GM12878 (cell line): ENCODE measurements at regions not wholly inside any gene's neighbourhood (a gene's known extent, or its start where the extent isn't known, plus 50 kb on each side); places are given as distances from the start of the nearest gene placed in this dataset.

ENCODE experiments used
- ATAC-seq: fragments of 200-7000 bp; cut with Tn5 transposase; 3 replicates; pipeline ENCODE4 v1.9.1; 2020; ENCODE audit warnings: mild to moderate bottlenecking, moderate library complexity
- BruUV-seq: library from RNA; stranded (reverse); fragments of 400-500 nt; replicated peaks from 2 replicates; lab custom pipeline; 2021; lab: Mats Ljungman, UMichigan
- CTCF ChIA-PET: fragments of 300-600 bp; sonication (Branson Sonifier 250); formaldehyde crosslinking; extraction: SDS; loops from one replicate; lab custom pipeline; 2021; ENCODE audit warnings: inconsistent platforms; lab: Yijun Ruan, JAX
- POLR2A ChIA-PET: fragments of 350-600 bp; formaldehyde crosslinking; extraction: SDS; loops from one replicate; lab custom pipeline; 2021; ENCODE audit warnings: inconsistent platforms; lab: Charles Lee
- RAD21 ChIA-PET: fragments of 300-600 bp; sonication (Branson Sonifier 250); formaldehyde crosslinking; loops from one replicate; lab custom pipeline; 2023; ENCODE audit warnings: antibody characterized with exemption; ENCODE audit not compliant: unreplicated experiment; lab: Charles Lee
- SMC1A ChIA-PET: fragments of 300-600 bp; sonication (Branson Sonifier 250); formaldehyde crosslinking; loops from one replicate; lab custom pipeline; 2023; ENCODE audit not compliant: unreplicated experiment, uncharacterized antibody; lab: Charles Lee
- DNase-seq: peaks from one replicate; pipeline ENCODE4 v3.0.0-alpha.2; 2011; ENCODE audit warnings: low read depth, low spot score
- FAIRE-seq: peaks from 3 replicates; lab custom pipeline; 2011; peaks lifted over from hg19 to GRCh38; lab: Jason Lieb, UNC
- H2AFZ ChIP-seq: 2 replicates; pipeline ENCODE4 v1.6.0; 2011; ENCODE audit warnings: low read depth, low read length, control low read depth; ENCODE audit not compliant: control insufficient read depth
- H3K27ac ChIP-seq: 2 replicates; pipeline ENCODE4 v1.5.1; 2011; ENCODE audit warnings: control low read depth; ENCODE audit not compliant: control insufficient read depth, insufficient read depth
- H3K27me3 ChIP-seq, 2 experiments: replicated peaks in 1 of 2; 2 replicates each; pipeline versions ENCODE4 v1.6.0 to v1.6.1; 2011; ENCODE audit warnings: low read length in 1 of 2; ENCODE audit not compliant: control insufficient read depth in 2 of 2, insufficient read depth in 2 of 2
- H3K36me3 ChIP-seq, 2 experiments: 2 replicates each; pipeline ENCODE4 v1.5.1; 2011; ENCODE audit warnings: low read length in 1 of 2; ENCODE audit not compliant: control insufficient read depth in 2 of 2, insufficient read depth in 2 of 2
- H3K4me1 ChIP-seq: 2 replicates; pipeline ENCODE4 v1.6.1; 2011; ENCODE audit warnings: mild to moderate bottlenecking, low read length, moderate library complexity, mixed read lengths; ENCODE audit not compliant: control insufficient read depth, insufficient read depth
- H3K4me2 ChIP-seq: 2 replicates; pipeline ENCODE4 v1.6.0; 2011; ENCODE audit warnings: control low read depth; ENCODE audit not compliant: control insufficient read depth, insufficient read depth
- H3K4me3 ChIP-seq: fragments of 200-600 bp; sonication (generic); 2 replicates; pipeline ENCODE4 v1.5.1; 2016
- H3K79me2 ChIP-seq: 2 replicates; pipeline ENCODE4 v1.6.0; 2011; ENCODE audit warnings: low read length; ENCODE audit not compliant: control insufficient read depth, insufficient read depth
- H3K9ac ChIP-seq: 2 replicates; pipeline ENCODE4 v1.8.0; 2011; ENCODE audit warnings: low read length, control low read depth, mixed read lengths; ENCODE audit not compliant: control insufficient read depth, insufficient read depth
- H3K9me3 ChIP-seq: replicated peaks from 3 replicates; pipeline ENCODE4 v1.5.1; 2011; ENCODE audit warnings: mild to moderate bottlenecking, low read length; ENCODE audit not compliant: control insufficient read depth, insufficient read depth
- H4K20me1 ChIP-seq: 2 replicates; pipeline ENCODE4 v1.6.0; 2011; ENCODE audit not compliant: control insufficient read depth, insufficient read depth
- BHLHE40 ChIP-seq, 2 experiments: fragments of 450-650 bp in 1 of 2; IDR thresholded peaks; 2 replicates each; pipeline ENCODE4 v1.6.1; 2011 to 2017; ENCODE audit warnings: low read depth in 2 of 2, borderline replicate concordance in 1 of 2, improper control_type of control experiment in 1 of 2, low read length in 1 of 2, mild to moderate bottlenecking in 1 of 2
- BRCA1 ChIP-seq: IDR thresholded peaks from 2 replicates; pipeline ENCODE4 v1.6.1; 2011; ENCODE audit warnings: low read depth, low read length, improper control_type of control experiment
- ELK1 ChIP-seq: IDR thresholded peaks from 2 replicates; pipeline ENCODE4 v1.6.1; 2012; ENCODE audit warnings: low read depth, low read length, improper control_type of control experiment
- IKZF1 ChIP-seq: fragments of 450-650 bp; conservative IDR thresholded peaks from 2 replicates; pipeline ENCODE4 v1.6.1; 2017; ENCODE audit warnings: antibody characterized with exemption, mild to moderate bottlenecking
- IRF4 ChIP-seq: IDR thresholded peaks from 2 replicates; pipeline ENCODE4 v1.6.1; 2011; ENCODE audit warnings: low read depth, low read length
- KAT2A ChIP-seq: conservative IDR thresholded peaks from 2 replicates; pipeline ENCODE4 v1.6.1; 2011; ENCODE audit warnings: low read depth, low read length; ENCODE audit not compliant: control insufficient read depth
- NR2F1 ChIP-seq: fragments of 450-650 bp; conservative IDR thresholded peaks from 2 replicates; pipeline ENCODE4 v1.6.1; 2017; ENCODE audit warnings: mild to moderate bottlenecking
- POU2F2 ChIP-seq: IDR thresholded peaks from 3 replicates; pipeline ENCODE4 v1.6.1; 2011; ENCODE audit warnings: low read depth, mild to moderate bottlenecking, low read length, borderline replicate concordance
- REST ChIP-seq: IDR thresholded peaks from 2 replicates; pipeline ENCODE4 v1.6.1; 2012; ENCODE audit warnings: mild to moderate bottlenecking, low read depth, low read length
- SKIL ChIP-seq: fragments of 450-650 bp; IDR thresholded peaks from 2 replicates; pipeline ENCODE4 v1.6.1; 2017; ENCODE audit warnings: mild to moderate bottlenecking, low read depth, inconsistent platforms; ENCODE audit not compliant: poor library complexity, severe bottlenecking
- SP1 ChIP-seq: IDR thresholded peaks from one replicate; pipeline ENCODE4 v1.6.1; 2011; ENCODE audit warnings: low read depth, low read length
- TARDBP ChIP-seq: IDR thresholded peaks from 2 replicates; pipeline ENCODE4 v1.6.1; 2016; ENCODE audit warnings: borderline replicate concordance
- USF1 ChIP-seq: IDR thresholded peaks from 2 replicates; pipeline ENCODE4 v1.6.1; 2011; ENCODE audit warnings: borderline replicate concordance, low read depth, mild to moderate bottlenecking, moderate library complexity, mixed read lengths, low read length; ENCODE audit not compliant: insufficient read depth; ENCODE audit errors: extremely low read length
- WGBS: methylation state at CpG from one replicate; pipeline ENCODE4 v1.1.6; 2016; ENCODE audit warnings: low lambda C conversion rate; ENCODE audit not compliant: insufficient replicate concordance, insufficient coverage; ENCODE audit errors: missing lambda C conversion rate; 5-methylcytosine and 5-hydroxymethylcytosine counted together
- in situ Hi-C: fragments of 300-500 bp; cut with MboI; formaldehyde crosslinking; loops from 9 replicates; pipeline ENCODE4 v1.14.3; 2018; ENCODE audit warnings: mixed read lengths
- intact Hi-C: fragments of 100-400 bp; cut with micrococcal nuclease; formaldehyde crosslinking; loops from one replicate; pipeline ENCODE4 v1.14.2; 2022; ENCODE audit not compliant: unreplicated experiment

- no peak for TF ChIP-seq REST
- TF ChIP-seq, all 136 proteins: peak for 0
Observed at GRCh38 chr3:111471831-111472230, 70.2 kb upstream of the CD96 start (continued).

- H3K79me2 ChIP-seq: no peaks in the 10 kb centered on the region
- ChIA-PET CTCF (no interaction called here), RAD21 (no interaction called here), POLR2A (no interaction called here), SMC1A (interaction anchor here (0.9 to 1.3 kb wide), 2 partner anchors 15 to 45 kb away, joined by 3 to 4 read pairs; no protein-coding TSS in a partner anchor)
- 1% methylated on average over 4 of the region's 4 CpGs for WGBS
- no peaks in the 10 kb centered on the region for H3K9me3 ChIP-seq
- no peak overlapping the region for H2AFZ ChIP-seq
- TF ChIP-seq SP1 (no peak), POU2F2 (no peak), BHLHE40 (IDR thresholded peaks at IDR 0.05; ENCODE audit: borderline replicate concordance in 1 of 2, low read depth in 2 of 2, low read length in 1 of 2) (no peak), KAT2A (no peak), BRCA1 (no peak), USF1 (no peak), SKIL (no peak), ELK1 (no peak), NR2F1 (no peak), IRF4 (no peak), TARDBP (no peak), IKZF1 (no peak)
- no peaks in the 10 kb centered on the region for H4K20me1 ChIP-seq
- intact Hi-C loops: no loop called here
- no peak for DNase-seq
- no peak for FAIRE-seq
- no peak overlapping the region for H3K4me3 ChIP-seq
- H3K4me1 ChIP-seq: no peaks in the 10 kb centered on the region
- no peak overlapping the region for H3K4me2 ChIP-seq
- in situ Hi-C loops: no loop called here
- BruUV-seq: no TSS peak
- H3K9ac ChIP-seq: no peak overlapping the region
- no peak overlapping the region for H3K27ac ChIP-seq
- ATAC-seq: no peak
- H3K27me3 ChIP-seq: no peaks in the 10 kb centered on the region
- H3K36me3 ChIP-seq: no peaks in the 10 kb centered on the region
Observed at GRCh38 chr3:111472556-111472955, 69.4 kb upstream of the CD96 start.
